DND-41 (cell line): ENCODE measurements at regions not wholly inside any gene's neighbourhood (a gene's known extent, or its start where the extent isn't known, plus 50 kb on each side); places are given as distances from the start of the nearest gene placed in this dataset.

ENCODE experiments used
- ATAC-seq: fragments of 200-7000 bp; cut with Tn5 transposase; 3 replicates; pipeline ENCODE4 v1.9.1; 2021; ENCODE audit warnings: low read depth; ENCODE audit not compliant: insufficient read depth
- DNase-seq: peaks from one replicate; pipeline ENCODE4 v3.0.0-alpha.2; 2020
- H2AFZ ChIP-seq: 2 replicates; pipeline ENCODE4 v1.6.0; 2012; ENCODE audit warnings: low read depth, low read length
- H3K27ac ChIP-seq: 2 replicates; pipeline ENCODE4 v1.5.1; 2012; ENCODE audit warnings: low read length, inconsistent platforms
- H3K27me3 ChIP-seq: fragments of 200-600 bp; sonication (generic); 2 replicates; pipeline ENCODE4 v1.6.0; 2012; ENCODE audit warnings: low read length, mild to moderate bottlenecking, inconsistent platforms; ENCODE audit not compliant: insufficient read depth, poor library complexity
- H3K36me3 ChIP-seq: 2 replicates; pipeline ENCODE4 v1.5.1; 2012; ENCODE audit warnings: low read length, inconsistent platforms; ENCODE audit not compliant: insufficient read depth
- H3K4me1 ChIP-seq: 2 replicates; pipeline ENCODE4 v1.5.1; 2012; ENCODE audit warnings: mild to moderate bottlenecking, low read length; ENCODE audit not compliant: insufficient read depth
- H3K4me2 ChIP-seq: 2 replicates; pipeline ENCODE4 v1.6.0; 2012; ENCODE audit warnings: mild to moderate bottlenecking, moderate library complexity, low read length, inconsistent platforms; ENCODE audit not compliant: insufficient read depth
- H3K4me3 ChIP-seq, 2 experiments: fragments of 200-600 bp in 1 of 2; shearing (Covaris generic) in 1 of 2; 2 replicates each; pipeline ENCODE4 v1.5.1; 2012 to 2016; ENCODE audit warnings: inconsistent platforms in 2 of 2, low read length in 2 of 2, mild to moderate bottlenecking in 2 of 2, low read depth in 1 of 2, moderate library complexity in 1 of 2
- H3K79me2 ChIP-seq: 2 replicates; pipeline ENCODE4 v1.6.0; 2012; ENCODE audit warnings: low read length, inconsistent platforms; ENCODE audit not compliant: insufficient read depth
- H3K9ac ChIP-seq: 2 replicates; pipeline ENCODE4 v1.6.0; 2012; ENCODE audit warnings: low read depth, mild to moderate bottlenecking, inconsistent platforms, low read length, moderate library complexity
- H3K9me3 ChIP-seq: 2 replicates; pipeline ENCODE4 v1.5.1; 2012; ENCODE audit warnings: low read length, moderate library complexity, mild to moderate bottlenecking, inconsistent platforms; ENCODE audit not compliant: insufficient read depth, severe bottlenecking
- H4K20me1 ChIP-seq: 2 replicates; pipeline ENCODE4 v1.6.0; 2012; ENCODE audit warnings: low read length; ENCODE audit not compliant: insufficient read depth
- EZH2 ChIP-seq: IDR thresholded peaks from 3 replicates; pipeline ENCODE4 v1.6.1; 2012; ENCODE audit warnings: borderline replicate concordance, low read depth, mild to moderate bottlenecking, moderate library complexity, low read length, inconsistent platforms; ENCODE audit not compliant: severe bottlenecking
- TF ChIP-seq, protein P1 (sequence below): IDR thresholded peaks from 2 replicates; pipeline ENCODE4 v1.5.1; 2012; ENCODE audit warnings: borderline replicate concordance, low read length, moderate library complexity, mild to moderate bottlenecking; ENCODE audit not compliant: poor library complexity, severe bottlenecking; ENCODE audit errors: extremely low read depth

DNA sequence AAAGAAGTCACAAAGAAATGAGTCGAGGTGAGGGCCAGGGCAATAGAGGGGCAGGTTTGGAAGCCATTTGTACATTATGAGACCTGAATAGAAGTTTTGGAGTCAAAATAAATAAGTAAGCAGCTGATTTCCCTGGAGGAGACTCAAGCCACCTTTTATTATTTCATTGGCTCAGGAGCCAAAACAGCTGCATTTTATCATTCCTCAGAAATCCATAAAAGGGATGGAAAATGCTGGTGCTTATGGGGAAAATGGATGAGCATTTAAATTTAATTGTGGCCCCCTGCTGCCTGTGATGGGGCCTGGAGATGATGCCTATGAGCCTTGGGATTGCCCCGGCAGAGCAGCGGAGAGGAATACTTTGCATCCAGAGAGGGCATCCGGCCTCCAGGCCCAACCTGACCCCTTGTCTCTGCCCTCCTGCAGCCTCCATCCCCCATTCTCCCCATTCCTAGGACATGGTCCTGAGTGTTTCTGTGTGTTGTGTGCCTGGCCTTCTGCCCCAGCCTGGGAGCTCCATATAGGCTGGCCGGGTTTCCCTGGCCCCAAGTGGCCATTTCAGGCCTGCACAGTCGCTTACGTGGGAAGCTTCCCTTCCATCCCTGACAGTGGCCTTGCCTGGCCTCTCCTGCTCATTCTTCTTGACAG is 296.8 kb upstream of the ZMIZ1 start:
- TF ChIP-seq EZH2 = no peak
- TF ChIP-seq, protein P1, sequence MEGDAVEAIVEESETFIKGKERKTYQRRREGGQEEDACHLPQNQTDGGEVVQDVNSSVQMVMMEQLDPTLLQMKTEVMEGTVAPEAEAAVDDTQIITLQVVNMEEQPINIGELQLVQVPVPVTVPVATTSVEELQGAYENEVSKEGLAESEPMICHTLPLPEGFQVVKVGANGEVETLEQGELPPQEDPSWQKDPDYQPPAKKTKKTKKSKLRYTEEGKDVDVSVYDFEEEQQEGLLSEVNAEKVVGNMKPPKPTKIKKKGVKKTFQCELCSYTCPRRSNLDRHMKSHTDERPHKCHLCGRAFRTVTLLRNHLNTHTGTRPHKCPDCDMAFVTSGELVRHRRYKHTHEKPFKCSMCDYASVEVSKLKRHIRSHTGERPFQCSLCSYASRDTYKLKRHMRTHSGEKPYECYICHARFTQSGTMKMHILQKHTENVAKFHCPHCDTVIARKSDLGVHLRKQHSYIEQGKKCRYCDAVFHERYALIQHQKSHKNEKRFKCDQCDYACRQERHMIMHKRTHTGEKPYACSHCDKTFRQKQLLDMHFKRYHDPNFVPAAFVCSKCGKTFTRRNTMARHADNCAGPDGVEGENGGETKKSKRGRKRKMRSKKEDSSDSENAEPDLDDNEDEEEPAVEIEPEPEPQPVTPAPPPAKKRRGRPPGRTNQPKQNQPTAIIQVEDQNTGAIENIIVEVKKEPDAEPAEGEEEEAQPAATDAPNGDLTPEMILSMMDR = no peak
- Histone ChIP-seq H3K27me3 (peaks cover 3% of the 10 kb centered on the region), H4K20me1 (peaks cover 3% of the 10 kb centered on the region; the same call in 1 of the 2 replicates), H3K4me1 (no peaks in the 10 kb centered on the region), H3K9me3 (no peaks in the 10 kb centered on the region), H3K36me3 (no peaks in the 10 kb centered on the region), H3K27ac (no peak overlapping the region), H3K4me3 (no peak overlapping the region), H3K4me2 (no peak overlapping the region), H3K9ac (no peak overlapping the region), H2AFZ (no peak overlapping the region), H3K79me2 (no peaks in the 10 kb centered on the region)
- no peak for DNase-seq
- ATAC-seq = no peak

DNA sequence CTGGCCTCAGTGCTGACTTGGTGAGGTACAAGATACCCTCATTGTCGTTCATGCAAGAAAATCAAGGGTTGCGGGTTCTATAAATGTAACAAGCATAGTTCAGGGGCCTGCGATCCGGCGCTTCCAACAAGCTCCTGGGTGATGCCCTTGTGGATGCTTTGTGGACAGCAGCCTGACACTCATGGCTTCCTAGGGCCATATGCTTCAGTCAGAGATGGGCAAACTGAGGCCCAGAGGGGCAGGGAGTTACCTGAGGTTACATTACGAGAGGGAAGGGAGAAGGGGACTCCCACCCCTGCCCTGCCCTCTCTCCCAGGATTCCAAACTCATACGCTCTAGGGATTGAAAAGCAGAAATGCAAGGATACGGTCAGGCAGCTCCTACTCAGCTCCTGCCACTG is 296.3 kb upstream of the ZMIZ1 start:
- no peak overlapping the region for H3K4me3 ChIP-seq
- no peak overlapping the region for H3K27ac ChIP-seq
- no peak overlapping the region for H3K4me2 ChIP-seq
- no peaks in the 10 kb centered on the region for H3K79me2 ChIP-seq
- peaks cover 3% of the 10 kb centered on the region; the same call in 1 of the 2 replicates for H4K20me1 ChIP-seq
- no peak for ATAC-seq
- H3K9me3 ChIP-seq = no peaks in the 10 kb centered on the region
- H3K4me1 ChIP-seq = no peaks in the 10 kb centered on the region
- no peak overlapping the region for H3K9ac ChIP-seq
- no peaks in the 10 kb centered on the region for H3K36me3 ChIP-seq
- DNase-seq = no peak
- TF ChIP-seq, protein P1 = no peak
- no peak for TF ChIP-seq EZH2
- H2AFZ ChIP-seq = no peak overlapping the region
- peaks cover 3% of the 10 kb centered on the region for H3K27me3 ChIP-seq

DNA sequence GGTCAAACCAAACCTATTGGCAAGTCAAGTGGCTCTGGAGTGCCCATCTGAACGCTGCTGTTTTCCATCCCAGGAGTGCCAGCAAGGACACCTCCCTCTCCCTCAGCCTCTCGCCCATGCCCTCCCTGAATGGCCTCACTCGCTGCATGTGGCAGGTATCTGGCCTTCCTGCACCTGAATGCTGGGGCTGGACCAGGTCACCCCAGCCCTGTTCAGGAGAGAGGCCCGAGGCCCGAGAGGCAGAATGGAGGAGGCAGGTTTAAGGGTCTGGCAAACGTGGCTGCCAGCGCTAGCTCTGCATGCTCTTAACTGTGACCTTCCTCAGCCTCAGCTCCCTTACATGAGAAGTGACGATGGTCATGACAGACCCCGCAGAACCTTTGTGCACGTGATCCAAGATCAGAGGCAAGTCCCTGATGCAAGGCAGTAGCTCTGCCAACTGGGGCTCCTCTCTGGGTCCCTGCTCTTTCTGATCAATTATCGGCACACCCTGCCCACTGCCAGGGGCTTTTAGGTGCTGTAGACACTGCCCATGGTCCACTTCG is 295.7 kb upstream of the ZMIZ1 start:
- Histone ChIP-seq H3K4me3 (no peak overlapping the region), H3K36me3 (no peaks in the 10 kb centered on the region), H3K4me1 (no peaks in the 10 kb centered on the region), H3K9ac (no peak overlapping the region), H3K27ac (no peak overlapping the region), H3K4me2 (no peak overlapping the region), H3K79me2 (no peaks in the 10 kb centered on the region), H2AFZ (no peak overlapping the region), H3K27me3 (peaks cover 3% of the 10 kb centered on the region), H4K20me1 (peaks cover 3% of the 10 kb centered on the region; the same call in 1 of the 2 replicates), H3K9me3 (no peaks in the 10 kb centered on the region)
- DNase-seq (no peak), ATAC-seq (no peak)
- TF ChIP-seq EZH2 = no peak
- TF ChIP-seq, protein P1 = no peak
